ENCODE measurements at regions not wholly inside any gene's neighbourhood (a gene's known extent, or its start where the extent isn't known, plus 50 kb on each side); places are given as distances from the start of the nearest gene placed in this dataset.
"Not testable (repeated sequence)": the region's sequence is repeated elsewhere in the genome, so short reads cannot be mapped to it uniquely, and the experiment has no call there.

DNA sequence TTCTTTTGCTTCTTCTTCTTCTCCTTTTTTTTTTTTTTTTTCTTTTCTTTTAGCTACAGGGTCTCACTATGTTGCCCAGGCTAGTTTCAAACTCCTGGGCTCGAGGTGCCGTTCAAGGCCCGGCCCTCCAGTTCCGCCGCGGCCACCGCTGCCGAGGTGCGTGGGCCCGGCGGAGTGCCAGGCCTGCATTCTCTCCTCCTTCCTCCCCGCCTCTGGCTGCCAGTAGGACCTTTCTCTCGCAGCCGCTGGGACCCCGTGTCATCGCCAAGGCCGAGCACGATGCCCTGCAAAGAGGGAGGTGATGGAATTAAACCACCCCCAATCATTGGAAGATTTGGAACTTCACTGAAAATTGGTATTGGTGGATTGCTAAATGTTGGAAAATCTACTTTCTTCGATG is 195.8 kb downstream of the CDRT15L2 start:
- H3K9me2 ChIP-seq (ENCODE audit: insufficient read depth): no peaks in the 10 kb centered on the region
- 79% methylated on average over 19 of the region's 19 CpGs for WGBS, 2 experiments (ENCODE audit: low coverage in 1 of 2, low lambda C conversion rate in 2 of 2, missing lambda C conversion rate in 2 of 2)
- H3K4me3 ChIP-seq: no peak overlapping the region
- H3K9me3 ChIP-seq (ENCODE audit: low read depth): no peaks in the 10 kb centered on the region
- H3K9ac ChIP-seq: no peak overlapping the region
- in situ Hi-C loops (cut with MboI): no loop called here
- H3F3A ChIP-seq (ENCODE audit: insufficient read depth): no peaks in the 10 kb centered on the region
- H3K4me2 ChIP-seq (ENCODE audit: unreplicated experiment): no peak overlapping the region
- no peaks in the 10 kb centered on the region for H4K20me1 ChIP-seq (ENCODE audit: insufficient read depth)
- H3K79me2 ChIP-seq (ENCODE audit: insufficient read depth): no peaks in the 10 kb centered on the region
- no peak overlapping the region for H3K27ac ChIP-seq
- no peak for DNase-seq
- H3K27me3 ChIP-seq (replicated peaks; ENCODE audit: insufficient read depth): no peaks in the 10 kb centered on the region
- no peaks in the 10 kb centered on the region for H3K36me3 ChIP-seq (ENCODE audit: low read depth)
- H2AFZ ChIP-seq: no peak overlapping the region
- H3K4me1 ChIP-seq (ENCODE audit: insufficient read depth): no peaks in the 10 kb centered on the region
- TF ChIP-seq EZH2phosphoT487 (IDR thresholded peaks at IDR 0.05; ENCODE audit: insufficient read depth, low read depth) (no peak), EZH2 (IDR thresholded peaks at IDR 0.05; ENCODE audit: insufficient read depth, poor library complexity, severe bottlenecking) (no peak)

DNA sequence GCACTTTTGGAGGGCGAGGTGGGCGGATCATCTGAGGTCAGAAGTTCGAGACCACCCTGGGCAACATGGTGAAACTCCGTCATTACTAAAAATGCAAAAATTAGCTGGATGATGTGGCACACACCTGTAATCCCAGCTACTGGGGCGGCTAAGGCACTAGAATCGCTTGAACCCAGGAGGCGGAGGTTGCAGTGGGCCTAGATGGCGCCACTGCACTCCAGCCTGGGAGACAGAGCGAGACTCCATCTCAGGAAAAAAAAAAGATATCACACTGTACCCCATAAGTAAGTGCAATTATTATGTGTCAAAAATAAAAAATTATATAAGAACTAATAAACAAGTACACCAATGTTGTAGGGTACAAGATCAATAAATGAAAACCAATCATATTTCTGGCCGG is 200.0 kb downstream of the CDRT15L2 start:
- Histone ChIP-seq H3K9me3 (ENCODE audit: low read depth) (no peaks in the 10 kb centered on the region), H3K27me3 (replicated peaks; ENCODE audit: insufficient read depth) (peaks cover under 1% of the 10 kb centered on the region; the same call in 1 of the 2 replicates), H4K20me1 (ENCODE audit: insufficient read depth) (no peaks in the 10 kb centered on the region), H3K9me2 (ENCODE audit: insufficient read depth) (no peaks in the 10 kb centered on the region), H3K79me2 (ENCODE audit: insufficient read depth) (no peaks in the 10 kb centered on the region), H3K27ac (no peak overlapping the region), H2AFZ (no peak overlapping the region), H3K36me3 (ENCODE audit: low read depth) (no peaks in the 10 kb centered on the region), H3K4me1 (ENCODE audit: insufficient read depth) (no peaks in the 10 kb centered on the region), H3F3A (ENCODE audit: insufficient read depth) (no peaks in the 10 kb centered on the region), H3K4me2 (ENCODE audit: unreplicated experiment) (no peak overlapping the region), H3K9ac (no peak overlapping the region), H3K4me3 (no peak overlapping the region)
- 42 to 51% methylated on average over 10 of the region's 10 CpGs for WGBS, 2 experiments (ENCODE audit: low coverage in 1 of 2, low lambda C conversion rate in 2 of 2, missing lambda C conversion rate in 2 of 2)
- TF ChIP-seq EZH2phosphoT487 (IDR thresholded peaks at IDR 0.05; ENCODE audit: insufficient read depth, low read depth): no peak
- no peak for TF ChIP-seq EZH2 (IDR thresholded peaks at IDR 0.05; ENCODE audit: insufficient read depth, poor library complexity, severe bottlenecking)
- DNase-seq: no peak
- in situ Hi-C loops (cut with MboI): no loop called here

DNA sequence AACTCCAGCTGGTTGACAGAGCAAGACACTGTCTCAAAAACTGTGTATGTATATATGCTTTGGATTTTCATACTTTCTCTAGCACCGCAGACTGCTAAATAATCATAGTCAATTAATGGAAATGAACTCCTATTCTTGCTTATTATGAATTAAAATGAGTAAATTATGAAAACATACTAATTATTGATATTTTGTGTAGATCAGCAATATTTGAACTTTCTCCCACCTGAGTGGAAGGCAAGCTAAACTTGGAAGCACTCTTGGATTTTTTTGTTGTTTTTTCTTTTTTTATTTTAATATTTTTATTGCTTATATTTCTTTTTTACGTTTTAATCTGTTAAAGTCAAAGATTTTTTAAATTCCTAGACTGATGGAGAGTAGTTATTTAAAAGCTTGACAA is 201.7 kb downstream of the CDRT15L2 start:
- Histone ChIP-seq H3K9ac (no peak overlapping the region), H3K27me3 (replicated peaks; ENCODE audit: insufficient read depth) (peaks cover 8% of the 10 kb centered on the region; the same call in 1 of the 2 replicates), H3K4me2 (ENCODE audit: unreplicated experiment) (no peak overlapping the region), H4K20me1 (ENCODE audit: insufficient read depth) (no peaks in the 10 kb centered on the region), H3K9me3 (ENCODE audit: low read depth) (no peaks in the 10 kb centered on the region), H3K79me2 (ENCODE audit: insufficient read depth) (no peaks in the 10 kb centered on the region), H3F3A (ENCODE audit: insufficient read depth) (no peaks in the 10 kb centered on the region), H3K36me3 (ENCODE audit: low read depth) (no peaks in the 10 kb centered on the region), H2AFZ (no peak overlapping the region), H3K9me2 (ENCODE audit: insufficient read depth) (no peaks in the 10 kb centered on the region), H3K4me1 (ENCODE audit: insufficient read depth) (no peaks in the 10 kb centered on the region), H3K27ac (no peak overlapping the region), H3K4me3 (no peak overlapping the region)
- TF ChIP-seq EZH2phosphoT487 (IDR thresholded peaks at IDR 0.05; ENCODE audit: insufficient read depth, low read depth) (no peak), EZH2 (IDR thresholded peaks at IDR 0.05; ENCODE audit: insufficient read depth, poor library complexity, severe bottlenecking) (no peak)
- DNase-seq: no peak
- in situ Hi-C loops (cut with MboI): no loop called here
- WGBS, 2 experiments (ENCODE audit: low coverage in 1 of 2, low lambda C conversion rate in 2 of 2, missing lambda C conversion rate in 2 of 2): 67 to 81% methylated on average over 2 of the region's 2 CpGs

DNA sequence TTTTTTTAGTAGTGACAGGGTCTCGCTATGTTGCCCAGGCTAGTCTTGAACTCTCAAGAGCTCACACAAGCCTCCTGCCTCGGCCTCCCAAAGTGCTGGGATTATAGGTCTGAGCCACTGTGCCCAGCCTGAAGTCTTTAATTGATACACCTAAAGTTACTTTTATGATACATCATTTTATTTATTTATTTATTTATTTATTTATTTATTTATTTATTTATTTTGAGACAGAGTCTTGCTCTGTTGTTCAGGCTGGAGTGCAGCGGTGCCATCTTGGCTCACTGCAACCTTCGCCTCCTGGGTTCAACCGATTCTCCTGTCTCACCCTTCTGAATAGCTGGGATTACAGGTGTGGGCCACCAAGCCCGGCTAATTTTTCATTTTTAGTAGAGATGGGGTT is 202.3 kb downstream of the CDRT15L2 start:
- H3K4me2 ChIP-seq (ENCODE audit: unreplicated experiment); H3K4me1 ChIP-seq (ENCODE audit: insufficient read depth); H2AFZ ChIP-seq; H3K9me2 ChIP-seq (ENCODE audit: insufficient read depth); H3K79me2 ChIP-seq (ENCODE audit: insufficient read depth); H3K4me3 ChIP-seq; H3K27me3 ChIP-seq (replicated peaks; ENCODE audit: insufficient read depth); in situ Hi-C loops (cut with MboI); H3K27ac ChIP-seq; H3K9me3 ChIP-seq (ENCODE audit: low read depth); DNase-seq; H3K36me3 ChIP-seq (ENCODE audit: low read depth); H3K9ac ChIP-seq; H3F3A ChIP-seq (ENCODE audit: insufficient read depth); H4K20me1 ChIP-seq (ENCODE audit: insufficient read depth): not testable (repeated sequence)
- WGBS, 2 experiments (ENCODE audit: low coverage in 1 of 2, low lambda C conversion rate in 2 of 2, missing lambda C conversion rate in 2 of 2): 55 to 57% methylated on average over 6 of the region's 6 CpGs

DNA sequence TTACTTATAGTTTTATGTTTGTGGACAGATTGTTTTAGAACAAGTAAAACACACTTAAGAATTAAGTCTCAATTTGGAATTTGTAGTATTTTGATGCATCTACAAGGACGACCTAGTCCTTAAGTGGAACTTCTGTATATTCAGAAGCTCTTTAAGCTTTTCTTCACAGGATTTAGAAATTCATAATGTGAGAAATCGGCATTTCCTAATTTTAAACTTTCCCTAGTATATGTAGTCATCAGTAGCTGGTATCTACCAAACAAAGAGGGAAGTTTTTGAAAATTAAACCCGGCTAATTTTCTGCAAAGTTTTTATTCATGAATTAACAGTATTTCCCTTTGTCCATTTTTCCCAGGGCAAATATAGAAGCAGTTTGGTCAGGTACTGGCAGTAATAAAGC is 203.6 kb downstream of the CDRT15L2 start:
- in situ Hi-C loops (cut with MboI): no loop called here
- Histone ChIP-seq H3K9me3 (ENCODE audit: low read depth) (no peaks in the 10 kb centered on the region), H3K79me2 (ENCODE audit: insufficient read depth) (no peaks in the 10 kb centered on the region)

More for the DNA sequence above, 203.6 kb downstream of the CDRT15L2 start:
- TF ChIP-seq EZH2 (IDR thresholded peaks at IDR 0.05; ENCODE audit: insufficient read depth, poor library complexity, severe bottlenecking) (no peak), EZH2phosphoT487 (IDR thresholded peaks at IDR 0.05; ENCODE audit: insufficient read depth, low read depth) (no peak)
- no peaks in the 10 kb centered on the region for H4K20me1 ChIP-seq (ENCODE audit: insufficient read depth)
- no peak overlapping the region for H3K4me2 ChIP-seq (ENCODE audit: unreplicated experiment)
- no peak overlapping the region for H3K9ac ChIP-seq
- no peaks in the 10 kb centered on the region for H3K9me2 ChIP-seq (ENCODE audit: insufficient read depth)
- no peaks in the 10 kb centered on the region for H3F3A ChIP-seq (ENCODE audit: insufficient read depth)
- H3K4me3 ChIP-seq: no peak overlapping the region
- H2AFZ ChIP-seq: no peak overlapping the region
- no peak for DNase-seq
- no peaks in the 10 kb centered on the region for H3K36me3 ChIP-seq (ENCODE audit: low read depth)
- H3K27me3 ChIP-seq (replicated peaks; ENCODE audit: insufficient read depth): peaks cover 8% of the 10 kb centered on the region; the same call in 1 of the 2 replicates
- no peak overlapping the region for H3K27ac ChIP-seq
- WGBS, 2 experiments (ENCODE audit: low coverage in 1 of 2, low lambda C conversion rate in 2 of 2, missing lambda C conversion rate in 2 of 2): 58 to 65% methylated on average over 3 of the region's 3 CpGs
- H3K4me1 ChIP-seq (ENCODE audit: insufficient read depth): no peaks in the 10 kb centered on the region

Data from GM23248 (cell line).